DOHH2 (cell line): ENCODE measurements at regions not wholly inside any gene's neighbourhood (a gene's known extent, or its start where the extent isn't known, plus 50 kb on each side); places are given as distances from the start of the nearest gene placed in this dataset.

Source experiments
- CTCF ChIP-seq: fragments of 200-600 bp; sonication (generic); IDR thresholded peaks from one replicate; pipeline ENCODE4 v1.5.1; 2014; ENCODE audit warnings: antibody characterized with exemption, mild to moderate bottlenecking, low read depth, low read length; ENCODE audit not compliant: poor library complexity, severe bottlenecking
- EZH2phosphoT487 ChIP-seq: fragments of 200-600 bp; sonication (generic); IDR thresholded peaks from 2 replicates; pipeline ENCODE4 v1.6.1; 2017; ENCODE audit warnings: borderline replicate concordance, mild to moderate bottlenecking, antibody characterized with exemption, low read length, moderate library complexity, mixed read lengths

DNA sequence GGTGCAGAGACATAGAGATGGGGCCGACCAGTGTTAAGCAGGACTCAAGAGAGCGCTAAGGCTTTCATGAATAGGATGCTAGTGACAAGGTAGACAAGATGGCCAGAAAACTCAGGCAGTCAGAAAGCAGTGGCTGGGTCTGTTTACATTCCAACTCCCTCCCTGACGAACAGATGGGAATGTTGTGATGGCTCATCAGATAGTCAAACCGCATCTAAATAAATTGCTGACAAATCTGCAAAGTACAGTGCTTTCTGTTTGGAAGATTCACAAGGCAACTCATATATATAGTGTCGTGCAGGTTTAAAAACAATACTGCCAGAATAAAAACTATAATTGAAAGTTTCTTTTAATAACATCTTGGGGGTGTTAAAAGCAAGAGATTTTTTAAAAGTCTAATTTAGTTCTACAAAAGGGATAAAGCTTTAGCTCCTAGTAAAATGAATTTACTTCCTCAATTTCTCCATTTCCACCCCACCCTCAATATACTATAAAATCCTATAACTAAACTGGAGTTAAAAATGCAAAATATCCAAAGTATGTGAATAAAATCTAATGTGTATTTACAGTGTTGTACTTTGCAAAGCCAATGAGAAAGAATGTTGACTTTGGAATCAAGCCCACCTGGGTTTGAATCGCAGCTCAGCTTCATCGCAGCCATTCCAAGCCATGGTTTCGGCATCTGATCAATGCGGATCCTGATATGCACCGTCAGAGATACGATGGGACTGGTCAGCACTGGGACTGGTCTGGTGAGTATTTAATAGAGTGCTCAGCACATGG, 247.3 kb upstream of the PDE10A start:
- TF ChIP-seq CTCF (no peak), EZH2phosphoT487 (no peak)
